ENCODE measurements at regions not wholly inside any gene's neighbourhood (a gene's known extent, or its start where the extent isn't known, plus 50 kb on each side); places are given as distances from the start of the nearest gene placed in this dataset.

GRCh38 chr1:234530672-234531071 lies 51.7 kb upstream of the TARBP1 start:
- no peak for TF ChIP-seq CTCF (IDR thresholded peaks at IDR 0.05; ENCODE audit: low read length, missing control alignments)
- H3K4me3 ChIP-seq (replicated peaks; ENCODE audit: low read depth, low read length) = peak overlapping the region; percentile 42
- DNase-seq (ENCODE audit: low read depth) = no peak

DNA sequence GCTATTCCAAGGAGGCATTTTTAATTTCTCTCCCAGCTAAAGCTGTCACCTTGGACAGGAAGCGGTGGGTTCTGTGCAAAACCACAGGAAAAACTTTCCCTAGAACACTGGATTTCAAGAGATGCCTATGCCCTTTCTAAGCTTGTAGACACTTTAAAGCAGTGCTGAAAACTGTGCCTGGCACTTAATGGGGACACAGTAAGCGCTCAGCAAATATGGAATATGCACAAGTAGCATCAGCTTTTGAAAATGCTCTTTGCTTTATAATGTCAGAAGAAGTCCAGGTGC lies 50.9 kb upstream of the TARBP1 start:
- H3K4me3 ChIP-seq (replicated peaks; ENCODE audit: low read depth, low read length) = no peak overlapping the region
- TF ChIP-seq CTCF (IDR thresholded peaks at IDR 0.05; ENCODE audit: low read length, missing control alignments) = no peak
- DNase-seq (ENCODE audit: low read depth) = no peak

GRCh38 chr1:234529095-234529949 lies 50.3 kb upstream of the TARBP1 start:
- no peak for TF ChIP-seq CTCF (IDR thresholded peaks at IDR 0.05; ENCODE audit: low read length, missing control alignments)
- no peak overlapping the region for H3K4me3 ChIP-seq (replicated peaks; ENCODE audit: low read depth, low read length)
- no peak for DNase-seq (ENCODE audit: low read depth)

All from fibroblast of pulmonary artery (primary cell).